ENCODE measurements at regions not wholly inside any gene's neighbourhood (a gene's known extent, or its start where the extent isn't known, plus 50 kb on each side); places are given as distances from the start of the nearest gene placed in this dataset.

- TF ChIP-seq TAF1 (IDR thresholded peaks at IDR 0.05; ENCODE audit: low read depth): no peak
- no peak for TF ChIP-seq FOXM1 (IDR thresholded peaks at IDR 0.05; ENCODE audit: borderline replicate concordance, low read depth)
- no peak for TF ChIP-seq TEAD4 (IDR thresholded peaks at IDR 0.05)
- no peak for TF ChIP-seq MAX (IDR thresholded peaks at IDR 0.05)
- TF ChIP-seq USF1 (IDR thresholded peaks at IDR 0.05): no peak
- no peak for TF ChIP-seq NFIC (IDR thresholded peaks at IDR 0.05)
- no peak for TF ChIP-seq RAD21 (IDR thresholded peaks at IDR 0.05; ENCODE audit: low read depth)
- TF ChIP-seq EGR1 (IDR thresholded peaks at IDR 0.05): no peak
- TF ChIP-seq CREB1 (IDR thresholded peaks at IDR 0.05; ENCODE audit: low read depth): no peak
- no peak for TF ChIP-seq REST (IDR thresholded peaks at IDR 0.05; ENCODE audit: low read depth)
Measured at GRCh38 chr1:234969011-234969441, 159.6 kb downstream of the TOMM20 start.

- TF ChIP-seq TAF1 (IDR thresholded peaks at IDR 0.05; ENCODE audit: low read depth) (no peak), YY1 (IDR thresholded peaks at IDR 0.05; ENCODE audit: low read depth) (no peak), CEBPB (IDR thresholded peaks at IDR 0.05) (no peak), MAX (IDR thresholded peaks at IDR 0.05) (no peak)
Measured at GRCh38 chr1:234968451-234968850, 160.2 kb downstream of the TOMM20 start.

- TF ChIP-seq MAX (IDR thresholded peaks at IDR 0.05) (no peak), ZBTB7A (IDR thresholded peaks at IDR 0.05; ENCODE audit: low read depth) (no peak), EP300 (IDR thresholded peaks at IDR 0.05; ENCODE audit: borderline replicate concordance) (no peak), TCF12 (IDR thresholded peaks at IDR 0.05; ENCODE audit: low read depth) (no peak), REST (IDR thresholded peaks at IDR 0.05; ENCODE audit: low read depth) (no peak), TEAD4 (IDR thresholded peaks at IDR 0.05) (no peak), CREB1 (IDR thresholded peaks at IDR 0.05; ENCODE audit: low read depth) (no peak), CEBPB (IDR thresholded peaks at IDR 0.05) (no peak)
Measured at GRCh38 chr1:234967121-234967520, 161.5 kb downstream of the TOMM20 start.

GRCh38 chr1:234965111-234965510 lies 163.5 kb downstream of the TOMM20 start:
- TF ChIP-seq CREB1 (IDR thresholded peaks at IDR 0.05; ENCODE audit: low read depth) (no peak), EGR1 (IDR thresholded peaks at IDR 0.05) (no peak), EP300 (IDR thresholded peaks at IDR 0.05; ENCODE audit: borderline replicate concordance) (no peak), FOXM1 (IDR thresholded peaks at IDR 0.05; ENCODE audit: borderline replicate concordance, low read depth) (no peak), TEAD4 (IDR thresholded peaks at IDR 0.05) (no peak), TAF1 (IDR thresholded peaks at IDR 0.05; ENCODE audit: low read depth) (no peak)

GRCh38 chr1:234963904-234964702 lies 164.5 kb downstream of the TOMM20 start:
- TF ChIP-seq REST (IDR thresholded peaks at IDR 0.05; ENCODE audit: low read depth) (no peak), RAD21 (IDR thresholded peaks at IDR 0.05; ENCODE audit: low read depth) (no peak), EGR1 (IDR thresholded peaks at IDR 0.05) (no peak), CREB1 (IDR thresholded peaks at IDR 0.05; ENCODE audit: low read depth) (no peak), EP300 (IDR thresholded peaks at IDR 0.05; ENCODE audit: borderline replicate concordance) (no peak), TAF1 (IDR thresholded peaks at IDR 0.05; ENCODE audit: low read depth) (no peak), YY1 (IDR thresholded peaks at IDR 0.05; ENCODE audit: low read depth) (no peak), TCF12 (IDR thresholded peaks at IDR 0.05; ENCODE audit: low read depth) (no peak), TEAD4 (IDR thresholded peaks at IDR 0.05) (no peak), USF1 (IDR thresholded peaks at IDR 0.05) (no peak), ZBTB7A (IDR thresholded peaks at IDR 0.05; ENCODE audit: low read depth) (no peak), CEBPB (IDR thresholded peaks at IDR 0.05) (no peak), NFIC (IDR thresholded peaks at IDR 0.05) (no peak), MAX (IDR thresholded peaks at IDR 0.05) (no peak), FOXM1 (IDR thresholded peaks at IDR 0.05; ENCODE audit: borderline replicate concordance, low read depth) (no peak)
